Choroid plexus epithelial cell (primary cell): ENCODE measurements at regions not wholly inside any gene's neighbourhood (a gene's known extent, or its start where the extent isn't known, plus 50 kb on each side); places are given as distances from the start of the nearest gene placed in this dataset.

ENCODE experiments used
- DNase-seq: peaks from one replicate; pipeline ENCODE4 v3.0.0-alpha.2; 2010; ENCODE audit warnings: low read depth
- H3K4me3 ChIP-seq: 2 replicates; pipeline ENCODE4 v1.5.1; 2011; ENCODE audit warnings: low read depth, mild to moderate bottlenecking, control low read depth, low read length, moderate library complexity
- CTCF ChIP-seq: conservative IDR thresholded peaks from 2 replicates; pipeline ENCODE4 v1.5.1; 2011; ENCODE audit warnings: low read depth, mild to moderate bottlenecking, control low read depth, inconsistent platforms, low read length, moderate library complexity

- TF ChIP-seq CTCF: no peak
- H3K4me3 ChIP-seq: no peak overlapping the region
- DNase-seq: peak; percentile 20
Observed at GRCh38 chr12:19801941-19802340, 362.6 kb downstream of the AEBP2 start.

GRCh38 chr12:19802915-19803314 lies 363.6 kb downstream of the AEBP2 start:
- no peak for TF ChIP-seq CTCF
- no peak for DNase-seq
- H3K4me3 ChIP-seq: no peak overlapping the region

GRCh38 chr12:19804737-19805136 lies 365.4 kb downstream of the AEBP2 start:
- no peak for TF ChIP-seq CTCF
- H3K4me3 ChIP-seq: no peak overlapping the region
- DNase-seq: no peak

- DNase-seq: no peak
- TF ChIP-seq CTCF: no peak
- no peak overlapping the region for H3K4me3 ChIP-seq
Observed at GRCh38 chr12:19808371-19808770, 369.1 kb downstream of the AEBP2 start.

DNA sequence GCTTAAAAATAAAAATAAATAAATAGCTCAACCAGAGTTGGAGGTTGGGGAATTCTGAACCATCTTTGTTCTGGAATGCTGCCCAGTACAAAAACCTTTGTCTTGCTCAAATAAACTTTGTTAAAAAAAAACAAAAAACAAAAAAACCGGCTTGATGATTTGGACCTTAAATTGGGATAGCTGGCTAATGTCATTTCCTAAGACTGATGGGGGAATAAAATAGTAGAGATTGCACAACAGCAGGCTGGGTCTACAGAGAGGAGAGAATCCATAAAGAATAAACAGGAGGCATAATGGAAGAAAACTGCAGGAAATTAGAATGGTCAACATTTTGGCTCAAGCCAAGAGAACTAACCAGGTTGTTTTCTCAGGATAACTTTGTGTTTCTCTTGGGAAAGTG lies 370.9 kb downstream of the AEBP2 start:
- no peak for TF ChIP-seq CTCF

DNA sequence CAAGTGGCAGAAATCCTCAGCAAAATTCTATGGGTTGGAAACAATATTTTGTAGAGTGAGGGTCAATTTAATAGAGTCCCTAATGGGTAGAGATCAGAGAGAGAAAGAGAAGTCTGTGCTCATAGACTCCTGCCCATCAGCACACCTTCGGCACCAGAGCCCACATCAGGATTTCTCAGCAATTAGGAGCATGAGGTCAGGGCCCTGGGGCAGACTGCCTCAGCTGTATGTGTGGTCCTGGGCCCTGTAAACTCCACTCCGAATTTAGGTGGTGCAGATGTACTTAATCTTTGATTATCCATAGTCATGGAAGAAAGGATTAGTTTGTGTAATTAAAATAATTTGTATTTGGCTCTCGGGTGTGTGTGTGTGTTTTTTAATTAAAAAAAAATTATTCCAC lies 372.6 kb downstream of the AEBP2 start:
- H3K4me3 ChIP-seq: no peak overlapping the region
- TF ChIP-seq CTCF: no peak
- no peak for DNase-seq

More for the DNA sequence above, 370.9 kb downstream of the AEBP2 start:
- H3K4me3 ChIP-seq: no peak overlapping the region
- DNase-seq: peak; percentile 19

- DNase-seq: no peak
- TF ChIP-seq CTCF: no peak
- no peak overlapping the region for H3K4me3 ChIP-seq
Observed at GRCh38 chr12:19819231-19819630, 379.9 kb downstream of the AEBP2 start.
